ENCODE measurements at regions not wholly inside any gene's neighbourhood (a gene's known extent, or its start where the extent isn't known, plus 50 kb on each side); places are given as distances from the start of the nearest gene placed in this dataset.
"Not testable (repeated sequence)": the region's sequence is repeated elsewhere in the genome, so short reads cannot be mapped to it uniquely, and the experiment has no call there.

DNA sequence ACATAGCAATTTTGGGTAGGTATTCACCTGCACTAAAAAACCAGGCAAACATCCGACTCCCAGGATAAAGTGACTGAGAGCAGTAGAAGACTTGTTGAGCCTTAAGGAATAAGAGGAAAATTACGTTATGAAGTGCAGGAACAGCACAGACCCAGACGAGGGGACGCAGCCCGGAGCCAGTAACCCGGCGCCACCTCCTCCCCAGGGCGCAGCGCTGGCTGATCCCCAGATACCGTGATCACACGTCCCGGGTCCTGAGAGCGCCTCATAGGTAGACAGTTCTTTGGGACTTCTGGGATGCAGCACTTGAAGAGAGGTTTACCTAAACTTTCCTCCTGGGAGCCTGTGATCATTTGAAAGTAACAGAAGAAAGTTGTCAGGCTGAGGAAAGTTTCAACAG, 1379.7 kb downstream of the CDH12 start:
- TF ChIP-seq PCBP1 (IDR thresholded peaks at IDR 0.05; ENCODE audit: borderline replicate concordance, low read depth, low read length); NFYB (CRISPR knock-in tag; IDR thresholded peaks at IDR 0.05): not testable (repeated sequence)
